ENCODE measurements at regions not wholly inside any gene's neighbourhood (a gene's known extent, or its start where the extent isn't known, plus 50 kb on each side); places are given as distances from the start of the nearest gene placed in this dataset.
"Not testable (repeated sequence)": the region's sequence is repeated elsewhere in the genome, so short reads cannot be mapped to it uniquely, and the experiment has no call there.

GRCh38 chr9:90996154-90997065 is 194.8 kb downstream of the SYK start:
- DNase-seq = no peak
- Mint-ChIP-seq H3K4me3 (no peak overlapping the region), H3K9me3 (no peaks in the 10 kb centered on the region), H3K27ac (no peak overlapping the region), H3K36me3 (ENCODE audit: low read depth) (no peaks in the 10 kb centered on the region), H3K27me3 (peaks cover 32% of the 10 kb centered on the region), H3K4me1 (ENCODE audit: low read depth) (peaks cover 11% of the 10 kb centered on the region)

GRCh38 chr9:90998573-90998972 is 197.0 kb downstream of the SYK start:
- no peak overlapping the region for H3K4me3 Mint-ChIP-seq
- H3K36me3 Mint-ChIP-seq (ENCODE audit: low read depth) = no peaks in the 10 kb centered on the region
- H3K4me1 Mint-ChIP-seq (ENCODE audit: low read depth) = peaks cover 13% of the 10 kb centered on the region
- H3K27ac Mint-ChIP-seq = no peak overlapping the region
- H3K9me3 Mint-ChIP-seq = no peaks in the 10 kb centered on the region
- DNase-seq = no peak
- H3K27me3 Mint-ChIP-seq = peaks cover 31% of the 10 kb centered on the region

DNA sequence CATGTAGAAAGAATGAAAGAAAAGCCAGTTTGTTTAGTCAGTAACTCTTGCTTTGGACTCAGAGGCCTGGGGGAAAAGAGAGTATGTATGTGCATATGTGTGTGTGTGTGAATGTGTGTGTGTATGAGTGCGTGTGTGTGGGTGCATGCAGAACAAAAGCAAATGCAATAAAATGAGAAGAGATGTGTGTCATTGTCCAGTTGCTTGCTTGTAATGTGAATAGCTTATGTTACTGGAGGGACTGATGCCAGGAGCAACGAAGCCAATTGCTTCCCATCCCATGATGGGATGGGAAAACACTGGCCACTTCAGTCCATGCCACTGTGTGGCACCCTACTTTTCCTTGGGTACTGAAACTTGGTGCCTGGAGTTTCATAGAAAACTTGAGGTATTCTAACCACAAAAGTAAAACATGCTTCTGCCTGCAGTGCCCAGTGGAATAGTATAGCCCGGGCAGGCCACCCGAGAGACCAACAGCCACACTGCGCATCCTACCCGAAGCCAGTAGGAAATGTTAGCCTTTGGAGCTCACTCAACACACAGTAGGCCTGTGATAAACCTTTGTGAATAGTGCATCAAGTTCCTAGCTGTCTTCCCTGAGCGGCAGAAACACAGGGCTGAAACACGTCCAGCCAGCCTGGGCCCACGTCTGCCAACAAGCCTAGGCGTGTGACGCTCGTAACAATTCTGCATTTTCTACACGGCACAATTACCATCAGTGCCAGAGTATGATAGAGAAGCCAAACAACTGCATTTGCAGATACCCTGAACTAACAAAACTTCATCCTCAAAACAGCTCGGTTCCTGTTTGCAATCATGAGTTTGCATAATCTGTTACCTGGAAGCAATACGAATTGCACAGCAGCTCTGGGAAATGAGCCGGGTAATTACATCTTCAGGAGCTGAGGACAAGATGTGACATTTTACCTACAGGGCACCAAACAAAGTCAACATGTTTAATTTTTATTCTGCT is 198.1 kb downstream of the SYK start:
- peaks cover 13% of the 10 kb centered on the region for H3K4me1 Mint-ChIP-seq (ENCODE audit: low read depth)
- DNase-seq = no peak
- no peak overlapping the region for H3K27ac Mint-ChIP-seq
- H3K27me3 Mint-ChIP-seq = peaks cover 21% of the 10 kb centered on the region
- no peaks in the 10 kb centered on the region for H3K36me3 Mint-ChIP-seq (ENCODE audit: low read depth)
- no peak overlapping the region for H3K4me3 Mint-ChIP-seq
- no peaks in the 10 kb centered on the region for H3K9me3 Mint-ChIP-seq

DNA sequence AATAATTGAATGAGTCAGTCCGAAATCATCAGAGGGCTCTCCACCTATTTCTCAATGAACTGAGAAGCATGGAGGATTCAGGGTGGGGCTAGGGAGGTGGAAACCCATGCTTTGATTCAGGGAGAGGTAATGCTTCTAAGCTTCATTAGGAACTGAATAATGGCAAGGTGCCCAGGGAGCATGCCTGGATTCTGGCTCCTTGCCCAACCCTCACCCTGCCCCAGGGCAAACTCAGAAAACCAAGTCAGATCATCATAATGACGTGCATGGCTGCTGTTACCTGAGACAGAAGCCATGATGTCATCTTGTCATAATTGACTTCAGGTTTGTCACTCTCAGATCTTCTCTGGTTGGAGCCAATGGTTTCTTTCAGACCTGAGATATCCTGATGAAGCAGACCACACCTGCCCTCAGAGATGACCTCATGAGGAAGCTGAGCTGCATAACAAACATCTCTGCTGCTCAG is 199.6 kb downstream of the SYK start:
- no peak overlapping the region for H3K4me3 Mint-ChIP-seq
- peaks cover 11% of the 10 kb centered on the region for H3K27me3 Mint-ChIP-seq
- H3K9me3 Mint-ChIP-seq = no peaks in the 10 kb centered on the region
- no peak overlapping the region for H3K27ac Mint-ChIP-seq
- H3K36me3 Mint-ChIP-seq (ENCODE audit: low read depth) = no peaks in the 10 kb centered on the region
- DNase-seq = no peak
- H3K4me1 Mint-ChIP-seq (ENCODE audit: low read depth) = peaks cover 13% of the 10 kb centered on the region

GRCh38 chr9:91004484-91004883 is 202.9 kb downstream of the SYK start:
- no peaks in the 10 kb centered on the region for H3K36me3 Mint-ChIP-seq (ENCODE audit: low read depth)
- peaks cover 13% of the 10 kb centered on the region for H3K4me1 Mint-ChIP-seq (ENCODE audit: low read depth)
- no peaks in the 10 kb centered on the region for H3K27me3 Mint-ChIP-seq
- DNase-seq = no peak
- no peak overlapping the region for H3K4me3 Mint-ChIP-seq
- H3K9me3 Mint-ChIP-seq = no peaks in the 10 kb centered on the region
- H3K27ac Mint-ChIP-seq = no peak overlapping the region

DNA sequence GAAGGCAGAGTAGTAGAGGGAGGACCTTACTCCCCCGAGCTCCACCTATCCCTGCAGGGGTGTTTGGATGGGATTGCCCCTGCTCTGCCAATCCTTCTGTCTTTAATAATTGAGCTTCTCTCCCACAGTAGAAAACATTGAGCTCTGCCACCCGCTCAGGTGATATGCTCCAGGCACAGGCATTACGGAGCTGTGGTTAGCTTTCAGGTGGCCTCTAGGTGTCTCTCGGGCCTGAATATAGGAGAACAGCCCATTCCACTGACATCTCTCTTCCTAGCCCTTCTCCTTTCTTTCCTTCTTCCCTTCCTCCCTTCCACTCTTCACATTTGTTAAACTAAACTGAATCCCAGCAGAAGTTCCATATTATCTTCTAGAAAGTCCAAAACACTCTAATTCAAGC is 203.4 kb downstream of the SYK start:
- no peaks in the 10 kb centered on the region for H3K36me3 Mint-ChIP-seq (ENCODE audit: low read depth)
- DNase-seq = no peak
- H3K9me3 Mint-ChIP-seq = no peaks in the 10 kb centered on the region
- no peaks in the 10 kb centered on the region for H3K27me3 Mint-ChIP-seq
- H3K4me1 Mint-ChIP-seq (ENCODE audit: low read depth) = peaks cover 13% of the 10 kb centered on the region
- no peak overlapping the region for H3K4me3 Mint-ChIP-seq
- H3K27ac Mint-ChIP-seq = no peak overlapping the region

DNA sequence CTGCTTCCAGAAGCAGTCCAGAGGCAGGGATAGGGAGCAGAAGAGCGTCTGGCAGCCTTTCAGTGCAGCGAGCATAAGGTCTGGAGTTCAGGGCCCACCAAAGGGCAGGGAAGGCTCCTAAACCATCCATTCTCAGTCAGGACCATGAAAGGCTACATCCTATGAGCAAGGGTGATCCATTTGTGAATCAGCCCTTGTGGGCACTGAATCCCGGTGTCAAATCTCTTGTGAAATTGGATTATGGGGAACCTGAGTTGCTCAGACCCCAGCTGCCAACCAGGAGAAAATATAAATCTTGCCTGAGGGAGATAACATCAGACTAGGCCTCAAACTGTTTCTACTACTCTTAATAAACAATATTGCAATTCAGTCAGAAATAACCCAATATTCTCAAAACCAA is 204.4 kb downstream of the SYK start:
- Mint-ChIP-seq H3K9me3 (no peaks in the 10 kb centered on the region), H3K4me3 (no peak overlapping the region), H3K36me3 (ENCODE audit: low read depth) (no peaks in the 10 kb centered on the region), H3K27me3 (no peaks in the 10 kb centered on the region), H3K27ac (no peak overlapping the region), H3K4me1 (ENCODE audit: low read depth) (peaks cover 6% of the 10 kb centered on the region)
- DNase-seq = no peak

DNA sequence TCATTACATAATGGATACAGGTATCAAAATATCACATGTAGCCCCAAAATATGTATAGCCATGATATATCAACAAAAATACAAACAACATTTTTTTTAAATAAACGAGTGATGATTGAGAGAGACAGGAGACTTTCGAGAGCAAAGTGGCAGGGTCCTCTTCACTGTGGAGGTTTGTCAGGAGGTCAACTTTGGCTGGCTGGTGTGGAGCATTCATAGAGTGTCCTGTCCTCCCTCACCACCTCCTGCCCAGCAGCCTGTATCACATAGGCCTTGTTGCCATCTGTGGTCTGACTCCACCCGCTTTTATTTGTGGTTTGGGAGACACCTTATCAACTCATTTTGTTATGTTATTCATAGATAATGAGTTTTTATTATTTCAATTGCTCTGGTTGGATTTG is 206.9 kb downstream of the SYK start:
- Mint-ChIP-seq H3K4me1 (ENCODE audit: low read depth) (peaks cover 2% of the 10 kb centered on the region), H3K36me3 (ENCODE audit: low read depth) (no peaks in the 10 kb centered on the region), H3K27ac (no peak overlapping the region), H3K9me3 (peaks cover 9% of the 10 kb centered on the region), H3K4me3 (no peak overlapping the region), H3K27me3 (no peaks in the 10 kb centered on the region)
- DNase-seq = no peak

DNA sequence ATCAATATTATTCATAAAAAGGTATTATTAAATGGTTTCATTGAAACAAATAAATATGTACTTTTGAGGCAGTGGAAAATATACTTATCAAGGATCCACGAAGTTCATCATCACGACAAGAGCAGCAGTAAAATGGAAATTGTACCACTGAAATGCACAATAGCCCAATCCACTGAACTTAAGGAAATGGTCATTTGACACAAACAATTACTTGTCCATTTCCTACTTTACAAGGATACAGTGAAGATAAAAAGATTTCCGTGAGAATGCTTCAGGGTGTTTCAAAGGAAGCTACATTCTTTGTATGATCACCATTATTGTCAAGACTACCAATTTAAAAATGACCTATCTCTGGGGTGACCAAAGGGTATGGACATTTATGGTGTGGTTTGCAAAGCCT is 210.3 kb downstream of the SYK start:
- Mint-ChIP-seq H3K4me1 (ENCODE audit: low read depth) (peaks cover 2% of the 10 kb centered on the region), H3K27ac (no peak overlapping the region), H3K4me3 (no peak overlapping the region), H3K9me3 (peaks cover 9% of the 10 kb centered on the region), H3K27me3 (peaks cover 18% of the 10 kb centered on the region), H3K36me3 (ENCODE audit: low read depth) (no peaks in the 10 kb centered on the region)
- DNase-seq = no peak

DNA sequence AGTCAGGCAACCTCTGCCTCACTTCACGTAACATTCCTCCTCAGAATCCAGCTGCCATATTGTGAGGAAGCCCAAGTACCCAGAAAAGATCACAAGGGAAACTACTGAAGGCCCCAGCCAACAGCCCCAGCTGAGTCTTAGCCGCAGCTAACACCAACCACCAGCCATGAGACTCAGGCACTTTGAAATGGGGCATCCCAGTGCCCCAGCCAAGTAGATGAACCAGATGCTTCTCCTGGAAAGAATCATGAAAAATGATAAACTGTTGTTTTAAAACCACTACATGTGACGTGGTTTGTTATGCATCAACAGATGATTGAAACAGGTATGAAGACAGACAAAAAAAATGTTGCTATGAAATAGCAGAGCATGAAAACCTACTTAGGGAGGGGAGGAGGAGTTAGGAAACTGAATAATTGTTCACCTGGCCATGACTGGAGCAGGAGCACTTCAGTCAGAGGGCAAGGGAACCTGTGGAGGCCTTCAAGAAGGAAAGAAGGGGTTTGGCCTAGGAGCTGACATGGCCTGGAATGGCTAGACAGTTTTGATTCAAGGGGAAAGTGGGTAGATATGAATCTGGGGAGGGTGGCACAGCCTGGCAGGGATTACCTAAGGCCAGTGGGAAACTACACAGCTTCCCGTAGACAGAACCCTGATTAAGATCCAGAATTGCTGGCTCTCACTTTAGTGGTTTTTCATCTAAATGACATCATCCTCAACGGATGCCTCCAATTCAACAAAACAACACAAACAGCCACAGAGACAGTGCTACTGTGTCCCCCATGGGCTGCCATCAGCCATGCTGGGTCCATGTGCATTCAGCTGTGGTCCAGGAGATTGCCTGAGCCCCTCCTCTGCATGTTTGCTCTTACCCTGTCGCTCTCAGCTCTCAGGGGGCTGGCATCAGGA is 211.6 kb downstream of the SYK start:
- H3K4me3 Mint-ChIP-seq = no peak overlapping the region
- H3K36me3 Mint-ChIP-seq (ENCODE audit: low read depth) = no peaks in the 10 kb centered on the region
- peaks cover 10% of the 10 kb centered on the region for H3K9me3 Mint-ChIP-seq
- H3K4me1 Mint-ChIP-seq (ENCODE audit: low read depth) = peaks cover 2% of the 10 kb centered on the region
- H3K27me3 Mint-ChIP-seq = peaks cover 27% of the 10 kb centered on the region
- no peak for DNase-seq
- H3K27ac Mint-ChIP-seq = no peak overlapping the region

GRCh38 chr9:91017245-91017644 is 215.6 kb downstream of the SYK start:
- H3K4me1 Mint-ChIP-seq (ENCODE audit: low read depth) = peaks cover 11% of the 10 kb centered on the region
- DNase-seq = no peak
- no peak overlapping the region for H3K27ac Mint-ChIP-seq
- no peaks in the 10 kb centered on the region for H3K36me3 Mint-ChIP-seq (ENCODE audit: low read depth)
- peaks cover 60% of the 10 kb centered on the region for H3K27me3 Mint-ChIP-seq
- peaks cover 14% of the 10 kb centered on the region for H3K9me3 Mint-ChIP-seq
- no peak overlapping the region for H3K4me3 Mint-ChIP-seq

DNA sequence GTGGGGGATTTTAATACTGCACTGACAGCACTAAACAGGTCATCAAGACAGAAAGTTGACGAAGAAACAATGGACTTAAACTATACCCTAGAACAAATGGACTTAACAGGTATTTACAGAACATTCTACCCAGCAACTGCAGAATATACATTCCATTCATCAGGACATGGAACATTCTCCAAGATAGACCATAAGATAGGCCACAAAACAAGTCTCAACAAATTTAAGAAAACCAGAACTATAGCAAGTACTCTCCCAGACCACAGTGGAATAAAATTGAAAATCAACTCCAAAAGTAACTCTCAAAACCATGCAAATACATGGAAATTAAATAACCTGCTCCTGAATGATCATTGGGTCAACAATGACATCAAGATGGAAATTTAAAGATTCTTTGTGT is 218.3 kb downstream of the SYK start:
- H3K27ac Mint-ChIP-seq; H3K9me3 Mint-ChIP-seq; H3K36me3 Mint-ChIP-seq (ENCODE audit: low read depth); H3K4me3 Mint-ChIP-seq; DNase-seq: not testable (repeated sequence)
- H3K27me3 Mint-ChIP-seq = peaks cover 65% of the 10 kb centered on the region
- H3K4me1 Mint-ChIP-seq (ENCODE audit: low read depth) = peaks cover 12% of the 10 kb centered on the region

- not testable (repeated sequence) for H3K27ac Mint-ChIP-seq; H3K36me3 Mint-ChIP-seq (ENCODE audit: low read depth); H3K9me3 Mint-ChIP-seq; H3K4me3 Mint-ChIP-seq; DNase-seq
- Mint-ChIP-seq H3K27me3 (peaks cover 63% of the 10 kb centered on the region), H3K4me1 (ENCODE audit: low read depth) (peaks cover 12% of the 10 kb centered on the region)
These were observed 220.0 kb downstream of the SYK start for GRCh38 chr9:91021656-91022055.

DNA sequence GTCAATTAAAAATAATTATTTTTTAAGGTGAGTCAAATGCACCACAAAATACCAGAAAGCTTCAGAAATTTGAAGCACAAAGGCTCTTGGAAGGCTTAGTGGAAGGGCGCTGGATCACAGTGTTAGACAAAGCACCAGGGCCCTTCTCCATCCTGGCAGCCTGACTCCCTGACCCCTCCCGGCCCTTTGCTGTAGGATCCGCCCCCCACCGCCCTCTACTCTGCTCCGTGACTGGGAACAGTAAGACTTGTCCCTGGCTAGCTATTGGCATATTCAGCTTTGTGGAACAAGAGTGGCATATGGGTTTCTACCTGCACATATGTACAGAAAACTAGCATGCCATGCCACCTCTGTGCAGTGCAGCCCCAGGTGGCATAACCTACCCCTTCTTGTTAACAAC is 222.1 kb downstream of the SYK start:
- H3K36me3 Mint-ChIP-seq (ENCODE audit: low read depth) = no peaks in the 10 kb centered on the region
- DNase-seq = no peak
- H3K9me3 Mint-ChIP-seq = no peaks in the 10 kb centered on the region
- H3K4me1 Mint-ChIP-seq (ENCODE audit: low read depth) = peaks cover 12% of the 10 kb centered on the region
- no peak overlapping the region for H3K27ac Mint-ChIP-seq
- peaks cover 58% of the 10 kb centered on the region for H3K27me3 Mint-ChIP-seq
- H3K4me3 Mint-ChIP-seq = no peak overlapping the region
